AG04449 (cell line): ENCODE measurements at regions not wholly inside any gene's neighbourhood (a gene's known extent, or its start where the extent isn't known, plus 50 kb on each side); places are given as distances from the start of the nearest gene placed in this dataset.

Source experiments
- CTCF ChIA-PET: fragments of 350-600 bp; formaldehyde crosslinking; extraction: SDS; loops from one replicate; lab custom pipeline; 2021; ENCODE audit warnings: antibody characterized with exemption; lab: Yijun Ruan, JAX
- POLR2A ChIA-PET: fragments of 400-600, 350-600 bp; formaldehyde crosslinking; extraction: SDS; loops from one replicate; lab custom pipeline; 2020; ENCODE audit warnings: antibody characterized with exemption, inconsistent platforms; lab: Yijun Ruan, JAX
- DNase-seq: peaks from one replicate; pipeline ENCODE4 v3.0.0-alpha.2; 2010; ENCODE audit warnings: low read depth, low spot score
- H3K4me3 ChIP-seq: 2 replicates; pipeline ENCODE4 v1.5.1; 2011; ENCODE audit warnings: low read depth, mild to moderate bottlenecking, control low read depth, low read length
- TF ChIP-seq, protein P1 (sequence below): IDR thresholded peaks from one replicate; pipeline ENCODE4 v1.5.1; 2011; ENCODE audit warnings: mild to moderate bottlenecking, moderate library complexity, low read length, control low read depth, inconsistent platforms; ENCODE audit not compliant: insufficient read depth; ENCODE audit errors: missing control alignments

DNA sequence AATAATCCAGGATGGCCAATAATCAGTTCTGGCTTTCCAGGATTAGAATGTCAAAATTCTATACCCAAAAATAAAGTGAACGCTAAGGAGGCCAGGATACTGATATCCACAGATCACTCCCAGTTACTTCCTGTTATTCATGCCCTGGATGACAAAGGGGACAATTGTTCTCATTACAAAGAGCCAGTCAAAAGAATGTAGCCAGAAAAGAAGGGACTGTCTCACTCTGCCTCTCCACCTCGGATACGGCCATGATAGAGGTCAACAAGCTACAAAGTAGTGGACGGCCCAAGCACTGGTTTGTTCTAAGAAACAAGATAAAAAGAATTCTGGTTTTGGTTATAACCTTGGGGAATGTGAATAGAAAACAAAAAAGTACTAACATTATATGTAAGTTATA is 116.1 kb upstream of the ATF7IP start:
- DNase-seq = no peak
- CTCF ChIA-PET = interaction anchor here (1.8 kb wide), 1 partner anchor 205 kb away, joined by 3 read pairs; no protein-coding TSS in a partner anchor
- POLR2A ChIA-PET = no interaction called here
- TF ChIP-seq, protein P1, sequence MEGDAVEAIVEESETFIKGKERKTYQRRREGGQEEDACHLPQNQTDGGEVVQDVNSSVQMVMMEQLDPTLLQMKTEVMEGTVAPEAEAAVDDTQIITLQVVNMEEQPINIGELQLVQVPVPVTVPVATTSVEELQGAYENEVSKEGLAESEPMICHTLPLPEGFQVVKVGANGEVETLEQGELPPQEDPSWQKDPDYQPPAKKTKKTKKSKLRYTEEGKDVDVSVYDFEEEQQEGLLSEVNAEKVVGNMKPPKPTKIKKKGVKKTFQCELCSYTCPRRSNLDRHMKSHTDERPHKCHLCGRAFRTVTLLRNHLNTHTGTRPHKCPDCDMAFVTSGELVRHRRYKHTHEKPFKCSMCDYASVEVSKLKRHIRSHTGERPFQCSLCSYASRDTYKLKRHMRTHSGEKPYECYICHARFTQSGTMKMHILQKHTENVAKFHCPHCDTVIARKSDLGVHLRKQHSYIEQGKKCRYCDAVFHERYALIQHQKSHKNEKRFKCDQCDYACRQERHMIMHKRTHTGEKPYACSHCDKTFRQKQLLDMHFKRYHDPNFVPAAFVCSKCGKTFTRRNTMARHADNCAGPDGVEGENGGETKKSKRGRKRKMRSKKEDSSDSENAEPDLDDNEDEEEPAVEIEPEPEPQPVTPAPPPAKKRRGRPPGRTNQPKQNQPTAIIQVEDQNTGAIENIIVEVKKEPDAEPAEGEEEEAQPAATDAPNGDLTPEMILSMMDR = no peak
- no peak overlapping the region for H3K4me3 ChIP-seq

GRCh38 chr12:14252697-14253096 is 112.8 kb upstream of the ATF7IP start:
- ChIA-PET CTCF (interaction anchor here (0.7 to 1.4 kb wide), 2 partner anchors 113 to 165 kb away, joined by 3 to 4 read pairs; partner anchors contain the start of gene ATF7IP), POLR2A (no interaction called here)
- no peak for DNase-seq
- TF ChIP-seq, protein P1 = no peak
- H3K4me3 ChIP-seq = no peak overlapping the region

DNA sequence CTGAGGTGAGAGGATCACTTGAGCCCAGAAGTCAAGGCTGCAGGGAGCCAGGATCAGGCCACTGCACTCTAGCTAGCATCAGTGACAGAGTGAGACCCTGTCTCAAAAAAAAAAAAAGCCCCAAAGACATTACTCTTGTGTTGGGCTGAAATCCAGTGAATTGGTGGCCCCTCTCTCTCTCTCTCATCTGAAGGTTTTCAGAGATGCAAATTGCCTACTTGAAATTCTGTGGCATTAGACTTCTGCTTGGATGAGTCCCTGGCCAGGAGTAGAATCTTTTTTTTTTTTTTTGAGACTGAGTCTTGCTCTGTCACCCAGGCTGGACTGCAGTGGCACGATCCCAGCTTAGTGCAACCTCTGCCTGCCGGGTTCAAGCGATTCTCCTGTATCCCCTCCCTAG is 112.0 kb upstream of the ATF7IP start:
- DNase-seq = no peak
- TF ChIP-seq, protein P1 = no peak
- POLR2A ChIA-PET = interaction anchor here (0.7 kb wide), 1 partner anchor 990 kb away, joined by 3 read pairs; no protein-coding TSS in a partner anchor
- H3K4me3 ChIP-seq = no peak overlapping the region
- CTCF ChIA-PET = interaction anchor here (0.6 to 1.4 kb wide), 4 partner anchors 13 to 164 kb away, joined by 3 to 5 read pairs (median 4); partner anchors contain the start of gene ATF7IP

GRCh38 chr12:14254781-14255180 is 110.7 kb upstream of the ATF7IP start:
- H3K4me3 ChIP-seq = no peak overlapping the region
- TF ChIP-seq, protein P1 = no peak
- POLR2A ChIA-PET = interaction anchor here (1.3 kb wide), 1 partner anchor 111 kb away, joined by 3 read pairs; the partner anchor contains the start of gene ATF7IP
- CTCF ChIA-PET = interaction anchor here (0.7 to 2.5 kb wide), 15 partner anchors 9 to 364 kb away, joined by 3 to 18 read pairs (median 6); partner anchors contain the start of gene ATF7IP
- no peak for DNase-seq

GRCh38 chr12:14256121-14256520 is 109.4 kb upstream of the ATF7IP start:
- DNase-seq = no peak
- POLR2A ChIA-PET = interaction anchor here (1.0 to 1.3 kb wide), 3 partner anchors 110 to 515 kb away, joined by 3 to 4 read pairs (median 4); partner anchors contain the start of gene ATF7IP
- CTCF ChIA-PET = interaction anchor here (1.0 to 2.5 kb wide), 17 partner anchors 11 to 255 kb away, joined by 3 to 18 read pairs (median 4); partner anchors contain the start of gene ATF7IP
- H3K4me3 ChIP-seq = no peak overlapping the region
- TF ChIP-seq, protein P1 = no peak

DNA sequence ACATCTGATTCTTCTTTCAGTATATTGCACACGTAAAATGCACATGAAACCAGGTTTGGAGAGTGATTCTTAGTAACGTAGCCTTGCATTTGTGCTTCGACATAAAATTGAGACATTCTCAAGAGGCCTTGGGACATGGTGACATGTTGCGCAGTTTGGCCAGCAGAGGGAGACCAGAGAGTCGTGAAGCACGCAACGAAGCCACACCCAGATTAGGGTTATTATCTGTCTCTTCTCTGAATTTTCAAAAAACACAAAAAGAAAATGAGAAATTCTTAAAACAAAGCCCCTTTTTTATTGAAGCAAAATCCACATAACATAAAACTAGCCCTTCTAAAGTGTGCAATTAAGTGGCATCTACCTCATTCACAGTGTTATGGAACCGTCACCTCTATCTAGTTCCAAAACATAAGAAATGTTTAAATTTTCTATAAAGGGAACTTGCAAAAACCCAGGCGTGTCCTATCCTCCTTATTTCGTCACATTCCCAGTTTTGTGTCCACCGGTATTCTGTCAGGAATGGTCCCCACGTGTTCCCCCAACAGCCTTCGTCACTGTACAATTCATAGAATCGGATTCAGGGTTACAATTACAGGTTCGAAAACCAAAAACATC is 108.8 kb upstream of the ATF7IP start:
- no peak for DNase-seq
- CTCF ChIA-PET = interaction anchor here (1.0 to 2.5 kb wide), 9 partner anchors 19 to 195 kb away, joined by 3 to 18 read pairs (median 8); partner anchors contain the start of gene ATF7IP
- H3K4me3 ChIP-seq = no peak overlapping the region
- TF ChIP-seq, protein P1 = peak; percentile 71
- POLR2A ChIA-PET = interaction anchor here (1.0 kb wide), 2 partner anchors 161 to 515 kb away, joined by 4 read pairs; no protein-coding TSS in a partner anchor
